Body of pancreas (tissue), 4 donors: ENCODE measurements at regions not wholly inside any gene's neighbourhood (a gene's known extent, or its start where the extent isn't known, plus 50 kb on each side); places are given as distances from the start of the nearest gene placed in this dataset.

Experiments
- CTCF ChIP-seq, 7 experiments: fragments of 450-650 bp in 4 of 7; fragments of 200-600 bp in 3 of 7; sonication (generic) in 3 of 7; IDR thresholded peaks; one replicate each; pipeline ENCODE4 v1.5.1; 2016 to 2019; ENCODE audit warnings: antibody characterized with exemption in 7 of 7
- POLR2A ChIP-seq, 3 donors: fragments of 450-650 bp; IDR thresholded peaks; one replicate each; pipeline ENCODE4 v1.6.1; 2016; ENCODE audit warnings: antibody characterized with exemption in 3 of 3, mild to moderate bottlenecking in 2 of 3

DNA sequence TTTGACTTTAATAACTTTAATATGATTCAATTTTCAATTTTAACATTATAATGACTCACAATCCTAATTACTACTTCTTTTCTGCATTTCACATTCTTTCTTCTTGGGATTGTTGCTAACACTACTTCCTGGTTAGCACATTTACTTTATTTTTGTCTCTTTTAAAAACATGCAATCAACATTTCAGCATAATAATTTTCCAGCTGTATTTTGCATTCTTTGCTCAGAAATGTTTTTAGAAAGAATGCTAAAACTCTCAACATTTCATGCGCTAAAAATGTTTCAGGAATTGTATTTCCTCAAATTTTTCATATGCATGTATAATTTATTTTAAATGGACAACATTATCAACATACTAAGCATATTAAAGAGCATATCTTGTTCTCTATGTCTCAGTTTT lies 1302.1 kb upstream of the GJE1 start:
- no peak for TF ChIP-seq CTCF (IDR thresholded peaks at IDR 0.05)
- TF ChIP-seq POLR2A (IDR thresholded peaks at IDR 0.05), result no peak
